ENCODE measurements at regions not wholly inside any gene's neighbourhood (a gene's known extent, or its start where the extent isn't known, plus 50 kb on each side); places are given as distances from the start of the nearest gene placed in this dataset.

DNA sequence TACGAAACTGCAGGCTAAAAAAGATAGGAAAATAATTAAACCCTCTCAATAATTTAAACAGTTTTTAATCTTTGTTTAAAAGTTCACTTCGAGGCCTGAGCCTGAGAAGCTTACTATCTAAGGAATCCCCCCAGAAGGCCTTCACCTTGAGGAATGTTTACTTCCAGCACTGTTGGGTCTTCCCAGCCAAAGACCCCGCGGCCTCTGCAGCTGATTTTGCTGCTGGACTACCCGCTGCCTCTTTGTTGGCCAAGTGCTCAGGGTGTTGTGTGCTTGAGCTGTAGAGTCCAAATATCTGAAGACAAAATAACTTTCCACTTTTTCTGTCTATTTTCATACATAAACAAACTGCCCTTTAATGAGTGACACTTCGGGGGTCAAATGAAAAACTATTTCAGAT lies 292.7 kb downstream of the GLRX3 start:
- Histone ChIP-seq H3K27ac (ENCODE audit: control insufficient read depth, insufficient read depth, low read length) (no peak overlapping the region), H3K9me1 (ENCODE audit: control insufficient read depth, extremely low read depth, insufficient read depth, low read length) (no peaks in the 10 kb centered on the region), H2AFZ (ENCODE audit: control insufficient read depth, low read length) (no peak overlapping the region), H3K4me3 (ENCODE audit: control insufficient read depth in 2 of 3, extremely low read depth in 1 of 3, insufficient read depth in 2 of 3, low read depth in 1 of 3, low read length in 3 of 3) (no peak overlapping the region), H3K79me2 (ENCODE audit: control insufficient read depth, insufficient read depth, low read length) (no peaks in the 10 kb centered on the region), H3K36me3 (ENCODE audit: control insufficient read depth in 2 of 2, extremely low read depth in 1 of 2, insufficient read depth in 2 of 2, low read length in 2 of 2) (no peaks in the 10 kb centered on the region), H4K20me1 (ENCODE audit: control insufficient read depth, extremely low read depth, insufficient read depth, low read length) (no peaks in the 10 kb centered on the region), H3K9me3 (ENCODE audit: control insufficient read depth, low read depth, low read length) (peaks cover 12% of the 10 kb centered on the region), H3K27me3 (ENCODE audit: control insufficient read depth, extremely low read depth, insufficient read depth, low read length) (no peaks in the 10 kb centered on the region), H3K4me2 (ENCODE audit: control insufficient read depth, extremely low read depth, insufficient read depth, low read depth, low read length) (no peak overlapping the region), H3K9ac (ENCODE audit: control insufficient read depth, extremely low read depth, insufficient read depth, low read length) (no peak overlapping the region), H3K4me1 (ENCODE audit: control insufficient read depth, extremely low read depth, insufficient read depth, low read length) (no peaks in the 10 kb centered on the region)
- no peak for FAIRE-seq
- TF ChIP-seq, protein P1, sequence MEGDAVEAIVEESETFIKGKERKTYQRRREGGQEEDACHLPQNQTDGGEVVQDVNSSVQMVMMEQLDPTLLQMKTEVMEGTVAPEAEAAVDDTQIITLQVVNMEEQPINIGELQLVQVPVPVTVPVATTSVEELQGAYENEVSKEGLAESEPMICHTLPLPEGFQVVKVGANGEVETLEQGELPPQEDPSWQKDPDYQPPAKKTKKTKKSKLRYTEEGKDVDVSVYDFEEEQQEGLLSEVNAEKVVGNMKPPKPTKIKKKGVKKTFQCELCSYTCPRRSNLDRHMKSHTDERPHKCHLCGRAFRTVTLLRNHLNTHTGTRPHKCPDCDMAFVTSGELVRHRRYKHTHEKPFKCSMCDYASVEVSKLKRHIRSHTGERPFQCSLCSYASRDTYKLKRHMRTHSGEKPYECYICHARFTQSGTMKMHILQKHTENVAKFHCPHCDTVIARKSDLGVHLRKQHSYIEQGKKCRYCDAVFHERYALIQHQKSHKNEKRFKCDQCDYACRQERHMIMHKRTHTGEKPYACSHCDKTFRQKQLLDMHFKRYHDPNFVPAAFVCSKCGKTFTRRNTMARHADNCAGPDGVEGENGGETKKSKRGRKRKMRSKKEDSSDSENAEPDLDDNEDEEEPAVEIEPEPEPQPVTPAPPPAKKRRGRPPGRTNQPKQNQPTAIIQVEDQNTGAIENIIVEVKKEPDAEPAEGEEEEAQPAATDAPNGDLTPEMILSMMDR (optimal IDR thresholded peaks at IDR 0.05 in 1 of 3, IDR thresholded peaks at IDR 0.05 in 1 of 3, conservative IDR thresholded peaks at IDR 0.05 in 1 of 3; ENCODE audit: extremely low read depth in 1 of 3, insufficient read depth in 2 of 3, low read length in 3 of 3) = no peak
- TF ChIP-seq EZH2 (IDR thresholded peaks at IDR 0.05; ENCODE audit: low read length) = no peak
- no peak for DNase-seq (ENCODE audit: low read depth, low spot score)
- dilution Hi-C loops (cut with MboI; ENCODE audit: extremely low pct_ligation_motif_present, low sequenced_read_pairs) = no loop called here

DNA sequence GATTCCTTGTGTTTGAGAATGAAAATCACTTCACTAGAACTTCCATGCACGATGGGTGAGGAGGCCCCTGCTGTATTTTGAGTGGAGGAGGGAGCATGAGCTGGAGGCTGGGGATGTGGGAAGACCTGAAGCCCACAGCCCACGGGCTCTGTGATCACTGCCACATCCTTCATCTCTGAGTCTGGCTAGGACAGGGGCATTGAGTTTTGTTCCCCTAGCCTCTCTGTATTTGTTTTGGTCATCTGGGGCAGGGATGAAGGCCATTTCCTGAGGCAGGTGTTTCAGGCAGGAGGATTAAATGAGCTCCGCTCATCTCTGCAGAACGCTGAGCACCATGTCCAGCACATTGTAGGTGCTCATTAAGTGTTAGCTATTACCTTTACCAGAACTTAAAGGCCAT lies 293.6 kb downstream of the GLRX3 start:
- DNase-seq (ENCODE audit: low read depth, low spot score) = no peak
- Histone ChIP-seq H4K20me1 (ENCODE audit: control insufficient read depth, extremely low read depth, insufficient read depth, low read length) (no peaks in the 10 kb centered on the region), H2AFZ (ENCODE audit: control insufficient read depth, low read length) (no peak overlapping the region), H3K9me1 (ENCODE audit: control insufficient read depth, extremely low read depth, insufficient read depth, low read length) (no peaks in the 10 kb centered on the region), H3K27ac (ENCODE audit: control insufficient read depth, insufficient read depth, low read length) (no peak overlapping the region), H3K9ac (ENCODE audit: control insufficient read depth, extremely low read depth, insufficient read depth, low read length) (no peak overlapping the region), H3K9me3 (ENCODE audit: control insufficient read depth, low read depth, low read length) (peaks cover 12% of the 10 kb centered on the region), H3K4me3 (ENCODE audit: control insufficient read depth in 2 of 3, extremely low read depth in 1 of 3, insufficient read depth in 2 of 3, low read depth in 1 of 3, low read length in 3 of 3) (no peak overlapping the region), H3K36me3 (ENCODE audit: control insufficient read depth in 2 of 2, extremely low read depth in 1 of 2, insufficient read depth in 2 of 2, low read length in 2 of 2) (no peaks in the 10 kb centered on the region), H3K27me3 (ENCODE audit: control insufficient read depth, extremely low read depth, insufficient read depth, low read length) (no peaks in the 10 kb centered on the region), H3K79me2 (ENCODE audit: control insufficient read depth, insufficient read depth, low read length) (no peaks in the 10 kb centered on the region), H3K4me1 (ENCODE audit: control insufficient read depth, extremely low read depth, insufficient read depth, low read length) (no peaks in the 10 kb centered on the region), H3K4me2 (ENCODE audit: control insufficient read depth, extremely low read depth, insufficient read depth, low read depth, low read length) (no peak overlapping the region)
- dilution Hi-C loops (cut with MboI; ENCODE audit: extremely low pct_ligation_motif_present, low sequenced_read_pairs) = no loop called here
- TF ChIP-seq EZH2 (IDR thresholded peaks at IDR 0.05; ENCODE audit: low read length) = no peak
- TF ChIP-seq, protein P1 (optimal IDR thresholded peaks at IDR 0.05 in 1 of 3, IDR thresholded peaks at IDR 0.05 in 1 of 3, conservative IDR thresholded peaks at IDR 0.05 in 1 of 3; ENCODE audit: extremely low read depth in 1 of 3, insufficient read depth in 2 of 3, low read length in 3 of 3) = no peak
- no peak for FAIRE-seq
